ENCODE measurements at regions not wholly inside any gene's neighbourhood (a gene's known extent, or its start where the extent isn't known, plus 50 kb on each side); places are given as distances from the start of the nearest gene placed in this dataset.
A peak's percentile ranks its signal among the peaks of the same experiment; 100 is the strongest.

GRCh38 chr10:78981970-78982281 lies 86.8 kb upstream of the ZMIZ1 start:
- no peak for DNase-seq (ENCODE audit: low spot score)

- DNase-seq (ENCODE audit: low spot score): no peak
Observed at GRCh38 chr10:78982726-78983125, 86.0 kb upstream of the ZMIZ1 start.

GRCh38 chr10:78983608-78984007 lies 85.2 kb upstream of the ZMIZ1 start:
- no peak for DNase-seq (ENCODE audit: low spot score)

- no peak for DNase-seq (ENCODE audit: low spot score)
Observed at GRCh38 chr10:78985973-78986818, 82.6 kb upstream of the ZMIZ1 start.

- DNase-seq (ENCODE audit: low spot score): peak; percentile 11
Observed at GRCh38 chr10:78991187-78991586, 77.6 kb upstream of the ZMIZ1 start.

- peak; percentile 2 for DNase-seq (ENCODE audit: low spot score)
Observed at GRCh38 chr10:78992333-78992732, 76.4 kb upstream of the ZMIZ1 start.

GRCh38 chr10:78993261-78993945 lies 75.4 kb upstream of the ZMIZ1 start:
- DNase-seq (ENCODE audit: low spot score): no peak

GRCh38 chr10:78995987-78996791 lies 72.6 kb upstream of the ZMIZ1 start:
- DNase-seq (ENCODE audit: low spot score): no peak

- DNase-seq (ENCODE audit: low spot score): no peak
Observed at GRCh38 chr10:78996792-78997129, 72.0 kb upstream of the ZMIZ1 start.

GRCh38 chr10:78997635-78998618 lies 70.8 kb upstream of the ZMIZ1 start:
- DNase-seq (ENCODE audit: low spot score): no peak

GRCh38 chr10:79001082-79001885 lies 67.5 kb upstream of the ZMIZ1 start:
- no peak for DNase-seq (ENCODE audit: low spot score)

GRCh38 chr10:79002336-79002735 lies 66.4 kb upstream of the ZMIZ1 start:
- DNase-seq (ENCODE audit: low spot score): no peak

GRCh38 chr10:79003183-79004100 lies 65.3 kb upstream of the ZMIZ1 start:
- no peak for DNase-seq (ENCODE audit: low spot score)

- no peak for DNase-seq (ENCODE audit: low spot score)
Observed at GRCh38 chr10:79004311-79004710, 64.5 kb upstream of the ZMIZ1 start.

GRCh38 chr10:79005126-79005810 lies 63.5 kb upstream of the ZMIZ1 start:
- no peak for DNase-seq (ENCODE audit: low spot score)

GRCh38 chr10:79007018-79007417 lies 61.7 kb upstream of the ZMIZ1 start:
- DNase-seq (ENCODE audit: low spot score): no peak

GRCh38 chr10:79007421-79008319 lies 61.1 kb upstream of the ZMIZ1 start:
- no peak for DNase-seq (ENCODE audit: low spot score)

- no peak for DNase-seq (ENCODE audit: low spot score)
Observed at GRCh38 chr10:79009145-79009544, 59.6 kb upstream of the ZMIZ1 start.
